ENCODE measurements at regions not wholly inside any gene's neighbourhood (a gene's known extent, or its start where the extent isn't known, plus 50 kb on each side); places are given as distances from the start of the nearest gene placed in this dataset.

DNA sequence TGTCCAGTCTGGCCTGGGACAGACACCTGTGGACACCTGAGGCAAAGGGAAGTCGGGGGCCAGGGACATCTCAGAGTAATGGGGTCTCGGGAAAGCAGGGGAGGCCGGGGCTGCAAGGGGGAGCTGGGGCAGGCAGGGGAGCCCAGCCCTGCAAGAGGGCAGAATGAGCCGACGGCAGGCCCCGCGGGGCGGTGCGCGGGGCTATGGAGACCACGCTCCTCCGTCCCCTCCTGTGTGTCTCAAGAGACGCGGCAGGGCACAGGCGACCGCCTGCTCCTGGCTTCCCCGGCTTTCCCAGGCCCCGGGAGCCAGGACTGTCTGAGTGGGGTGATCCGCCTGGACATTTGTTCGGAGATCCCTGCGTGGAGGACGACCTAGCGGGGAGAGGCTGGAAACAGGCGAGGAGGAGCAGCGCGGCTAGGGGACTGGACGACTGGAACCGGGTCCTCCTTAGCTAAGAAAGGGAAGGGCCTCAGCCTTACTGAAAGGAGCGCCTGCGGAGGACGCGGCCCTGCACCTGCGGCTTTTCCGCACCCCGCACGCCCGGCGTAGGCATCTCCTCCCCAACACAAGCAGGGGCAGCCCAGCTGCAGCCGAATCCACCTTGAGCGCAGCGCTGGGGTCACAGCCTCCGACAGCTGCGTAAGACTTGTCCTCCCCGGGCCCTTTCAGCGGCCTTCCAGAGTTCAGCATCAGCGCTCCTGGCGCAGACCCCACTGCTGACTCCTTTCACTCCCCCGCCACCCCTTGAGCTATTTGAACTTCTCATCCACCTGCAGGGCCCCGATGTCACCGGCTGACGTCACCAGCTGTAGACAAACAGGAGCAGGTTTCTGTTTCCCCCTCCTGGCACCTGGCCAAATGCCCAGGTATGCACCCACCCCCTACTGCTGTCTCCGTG, 176.4 kb downstream of the ZNF248 start:
- TF ChIP-seq, protein P1, sequence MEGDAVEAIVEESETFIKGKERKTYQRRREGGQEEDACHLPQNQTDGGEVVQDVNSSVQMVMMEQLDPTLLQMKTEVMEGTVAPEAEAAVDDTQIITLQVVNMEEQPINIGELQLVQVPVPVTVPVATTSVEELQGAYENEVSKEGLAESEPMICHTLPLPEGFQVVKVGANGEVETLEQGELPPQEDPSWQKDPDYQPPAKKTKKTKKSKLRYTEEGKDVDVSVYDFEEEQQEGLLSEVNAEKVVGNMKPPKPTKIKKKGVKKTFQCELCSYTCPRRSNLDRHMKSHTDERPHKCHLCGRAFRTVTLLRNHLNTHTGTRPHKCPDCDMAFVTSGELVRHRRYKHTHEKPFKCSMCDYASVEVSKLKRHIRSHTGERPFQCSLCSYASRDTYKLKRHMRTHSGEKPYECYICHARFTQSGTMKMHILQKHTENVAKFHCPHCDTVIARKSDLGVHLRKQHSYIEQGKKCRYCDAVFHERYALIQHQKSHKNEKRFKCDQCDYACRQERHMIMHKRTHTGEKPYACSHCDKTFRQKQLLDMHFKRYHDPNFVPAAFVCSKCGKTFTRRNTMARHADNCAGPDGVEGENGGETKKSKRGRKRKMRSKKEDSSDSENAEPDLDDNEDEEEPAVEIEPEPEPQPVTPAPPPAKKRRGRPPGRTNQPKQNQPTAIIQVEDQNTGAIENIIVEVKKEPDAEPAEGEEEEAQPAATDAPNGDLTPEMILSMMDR (IDR thresholded peaks at IDR 0.05): no peak
- TF ChIP-seq POLR2A (IDR thresholded peaks at IDR 0.05): no peak
